H1 (cell line): ENCODE measurements at regions not wholly inside any gene's neighbourhood (a gene's known extent, or its start where the extent isn't known, plus 50 kb on each side); places are given as distances from the start of the nearest gene placed in this dataset.

Source experiments
- ASH2L ChIP-seq: fragments of 200-600, 300-600 bp; sonication (generic); IDR thresholded peaks from one replicate; pipeline ENCODE4 v1.7.1; 2017; ENCODE audit warnings: low read length
- CBX8 ChIP-seq: fragments of 300-800, 300-1000 bp; sonication (generic); IDR thresholded peaks from 2 replicates; pipeline ENCODE4 v1.7.1; 2016; ENCODE audit warnings: low read depth, low read length, borderline replicate concordance
- SIX5 ChIP-seq: IDR thresholded peaks from 2 replicates; pipeline ENCODE4 v1.6.1; 2011; ENCODE audit warnings: mild to moderate bottlenecking, low read depth, low read length
- SP2 ChIP-seq: IDR thresholded peaks from 2 replicates; pipeline ENCODE4 v1.6.1; 2012; ENCODE audit warnings: mild to moderate bottlenecking, low read length, inconsistent platforms
- TAF1 ChIP-seq: IDR thresholded peaks from 2 replicates; pipeline ENCODE4 v1.6.1; 2011; ENCODE audit warnings: mild to moderate bottlenecking, low read depth, low read length

- no peak for TF ChIP-seq SIX5
- TF ChIP-seq TAF1 = no peak
- no peak for TF ChIP-seq SP2
- no peak for TF ChIP-seq ASH2L
- TF ChIP-seq CBX8 = no peak
- TF ChIP-seq, all 59 proteins: peak for 0
These were observed 89.1 kb upstream of the NTM start (continued) for GRCh38 chr11:131281316-131281715.
